ENCODE measurements at regions not wholly inside any gene's neighbourhood (a gene's known extent, or its start where the extent isn't known, plus 50 kb on each side); places are given as distances from the start of the nearest gene placed in this dataset.

DNA sequence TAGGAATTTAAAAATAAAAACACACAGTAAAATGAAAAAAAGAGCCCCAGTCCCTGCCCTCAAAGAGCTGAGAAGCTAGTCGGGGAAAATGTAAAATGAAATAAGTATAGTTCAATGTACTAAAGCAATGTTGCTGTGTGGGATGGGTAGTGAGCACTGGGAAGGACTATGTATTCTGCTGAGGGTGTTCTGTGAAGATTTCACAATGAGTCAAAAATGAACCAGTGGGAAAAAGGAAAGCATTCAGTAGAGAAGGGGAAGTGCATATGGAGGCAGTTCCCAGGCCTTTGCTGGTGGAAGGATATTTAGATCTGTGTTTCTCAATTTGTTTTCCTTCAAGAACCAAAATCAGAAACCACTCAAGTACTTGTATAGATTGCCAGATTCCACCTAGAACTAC is 1094.7 kb upstream of the KLHL29 start:
- no peak for TF ChIP-seq POLR2AphosphoS5 (IDR thresholded peaks at IDR 0.05; ENCODE audit: low read depth, low read length)
- TF ChIP-seq TAF1 (IDR thresholded peaks at IDR 0.05; ENCODE audit: borderline replicate concordance, insufficient read depth, low read length) = no peak
- TF ChIP-seq, protein P1, sequence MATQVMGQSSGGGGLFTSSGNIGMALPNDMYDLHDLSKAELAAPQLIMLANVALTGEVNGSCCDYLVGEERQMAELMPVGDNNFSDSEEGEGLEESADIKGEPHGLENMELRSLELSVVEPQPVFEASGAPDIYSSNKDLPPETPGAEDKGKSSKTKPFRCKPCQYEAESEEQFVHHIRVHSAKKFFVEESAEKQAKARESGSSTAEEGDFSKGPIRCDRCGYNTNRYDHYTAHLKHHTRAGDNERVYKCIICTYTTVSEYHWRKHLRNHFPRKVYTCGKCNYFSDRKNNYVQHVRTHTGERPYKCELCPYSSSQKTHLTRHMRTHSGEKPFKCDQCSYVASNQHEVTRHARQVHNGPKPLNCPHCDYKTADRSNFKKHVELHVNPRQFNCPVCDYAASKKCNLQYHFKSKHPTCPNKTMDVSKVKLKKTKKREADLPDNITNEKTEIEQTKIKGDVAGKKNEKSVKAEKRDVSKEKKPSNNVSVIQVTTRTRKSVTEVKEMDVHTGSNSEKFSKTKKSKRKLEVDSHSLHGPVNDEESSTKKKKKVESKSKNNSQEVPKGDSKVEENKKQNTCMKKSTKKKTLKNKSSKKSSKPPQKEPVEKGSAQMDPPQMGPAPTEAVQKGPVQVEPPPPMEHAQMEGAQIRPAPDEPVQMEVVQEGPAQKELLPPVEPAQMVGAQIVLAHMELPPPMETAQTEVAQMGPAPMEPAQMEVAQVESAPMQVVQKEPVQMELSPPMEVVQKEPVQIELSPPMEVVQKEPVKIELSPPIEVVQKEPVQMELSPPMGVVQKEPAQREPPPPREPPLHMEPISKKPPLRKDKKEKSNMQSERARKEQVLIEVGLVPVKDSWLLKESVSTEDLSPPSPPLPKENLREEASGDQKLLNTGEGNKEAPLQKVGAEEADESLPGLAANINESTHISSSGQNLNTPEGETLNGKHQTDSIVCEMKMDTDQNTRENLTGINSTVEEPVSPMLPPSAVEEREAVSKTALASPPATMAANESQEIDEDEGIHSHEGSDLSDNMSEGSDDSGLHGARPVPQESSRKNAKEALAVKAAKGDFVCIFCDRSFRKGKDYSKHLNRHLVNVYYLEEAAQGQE (IDR thresholded peaks at IDR 0.05; ENCODE audit: insufficient read depth in 1 of 2, low read depth in 2 of 2, low read length in 2 of 2) = no peak

DNA sequence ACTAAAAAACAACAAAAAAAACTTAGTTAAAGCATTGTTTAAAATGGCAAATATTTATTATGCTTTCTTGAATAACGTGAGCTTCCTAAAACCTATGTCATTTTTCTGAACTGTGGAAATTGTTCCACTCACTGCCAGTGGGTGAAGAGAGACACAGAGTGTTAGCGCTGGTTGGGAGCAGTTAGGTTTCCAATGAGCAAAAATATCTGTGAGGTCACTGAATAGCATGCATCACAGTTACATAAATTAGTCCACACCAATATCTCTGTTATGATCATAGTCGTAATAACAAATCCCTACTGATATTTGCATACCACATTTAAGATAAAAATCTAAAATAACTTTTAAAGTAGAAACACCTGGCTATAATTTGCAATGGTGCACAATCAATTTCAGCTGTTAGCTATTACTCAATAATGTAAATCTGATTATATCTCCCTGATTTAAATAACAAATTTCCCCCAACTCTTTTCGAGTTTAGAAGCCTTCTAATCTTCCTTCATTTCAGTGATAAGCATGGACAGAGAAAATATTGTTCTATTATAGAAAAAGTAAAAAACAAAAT is 1094.0 kb upstream of the KLHL29 start:
- TF ChIP-seq POLR2AphosphoS5 (IDR thresholded peaks at IDR 0.05; ENCODE audit: low read depth, low read length) (0 out of 2 replicates have a peak, but pooled peaks have one; percentile 26), TAF1 (IDR thresholded peaks at IDR 0.05; ENCODE audit: borderline replicate concordance, insufficient read depth, low read length) (no peak)

GRCh38 chr2:22301228-22301627 is 1083.8 kb upstream of the KLHL29 start:
- TF ChIP-seq FOXP2 (optimal IDR thresholded peaks at IDR 0.05; ENCODE audit: borderline replicate concordance, extremely low read depth, extremely low read length, insufficient read depth) = no peak
- no peak for TF ChIP-seq SIN3A (IDR thresholded peaks at IDR 0.05; ENCODE audit: borderline replicate concordance, insufficient read depth, low read length)
- TF ChIP-seq, protein P1 (IDR thresholded peaks at IDR 0.05; ENCODE audit: insufficient read depth in 1 of 2, low read depth in 2 of 2, low read length in 2 of 2) = no peak
- TF ChIP-seq TAF1 (IDR thresholded peaks at IDR 0.05; ENCODE audit: borderline replicate concordance, insufficient read depth, low read length) = no peak

GRCh38 chr2:22326250-22326649 is 1058.7 kb upstream of the KLHL29 start:
- TF ChIP-seq, protein P1 (IDR thresholded peaks at IDR 0.05; ENCODE audit: insufficient read depth in 1 of 2, low read depth in 2 of 2, low read length in 2 of 2) = no peak
- no peak for TF ChIP-seq TAF1 (IDR thresholded peaks at IDR 0.05; ENCODE audit: borderline replicate concordance, insufficient read depth, low read length)
- TF ChIP-seq POLR2AphosphoS5 (IDR thresholded peaks at IDR 0.05; ENCODE audit: low read depth, low read length) = no peak
- no peak for TF ChIP-seq FOXP2 (optimal IDR thresholded peaks at IDR 0.05; ENCODE audit: borderline replicate concordance, extremely low read depth, extremely low read length, insufficient read depth)
- TF ChIP-seq SIN3A (IDR thresholded peaks at IDR 0.05; ENCODE audit: borderline replicate concordance, insufficient read depth, low read length) = no peak

DNA sequence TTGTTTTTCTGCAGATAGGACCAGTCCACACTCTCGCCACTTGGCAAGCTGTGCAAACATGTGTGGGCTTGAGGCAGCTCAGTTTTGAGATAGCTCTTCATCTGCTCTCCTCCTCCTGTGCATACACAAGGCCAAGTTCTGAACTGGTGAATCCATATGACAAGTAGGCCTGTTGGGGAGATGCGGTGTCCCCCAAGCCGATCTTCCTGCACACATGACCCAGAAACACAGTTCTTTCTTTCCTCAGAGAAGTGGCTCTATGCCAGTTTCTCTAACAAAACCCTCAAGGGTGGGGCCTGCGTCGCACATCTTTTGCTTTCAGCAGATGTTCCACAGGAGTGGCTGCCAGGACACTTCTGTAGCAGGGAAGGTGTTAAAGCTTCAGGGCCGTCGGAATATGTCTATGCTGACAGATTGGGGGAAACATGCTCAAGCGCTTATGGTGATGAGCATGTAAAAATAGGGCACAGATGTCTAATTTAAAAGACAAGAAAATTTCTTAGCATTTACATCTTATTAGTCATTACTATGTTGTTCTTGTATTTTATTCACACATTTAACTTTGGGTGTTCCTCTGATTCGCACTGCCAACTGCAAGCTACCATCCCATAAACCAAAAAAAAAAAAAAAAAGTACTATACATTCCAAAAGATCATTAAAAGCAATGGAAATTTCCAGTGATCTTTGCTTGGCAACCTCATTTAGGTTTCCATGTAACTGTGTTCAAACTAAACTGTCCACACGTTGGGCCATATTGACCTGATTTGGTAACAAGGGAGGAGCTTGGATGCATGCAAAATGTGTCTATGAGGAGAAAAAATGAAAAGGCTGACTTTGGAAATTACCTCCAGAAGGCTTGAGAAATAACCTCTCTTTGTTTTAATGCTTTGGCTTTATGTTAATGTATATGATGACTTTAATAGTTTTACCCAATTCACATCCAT is 1055.5 kb upstream of the KLHL29 start:
- no peak for TF ChIP-seq TAF1 (IDR thresholded peaks at IDR 0.05; ENCODE audit: borderline replicate concordance, insufficient read depth, low read length)
- no peak for TF ChIP-seq POLR2AphosphoS5 (IDR thresholded peaks at IDR 0.05; ENCODE audit: low read depth, low read length)
- TF ChIP-seq, protein P1 (IDR thresholded peaks at IDR 0.05; ENCODE audit: insufficient read depth in 1 of 2, low read depth in 2 of 2, low read length in 2 of 2) = no peak
- TF ChIP-seq SIN3A (IDR thresholded peaks at IDR 0.05; ENCODE audit: borderline replicate concordance, insufficient read depth, low read length) = no peak
- TF ChIP-seq FOXP2 (optimal IDR thresholded peaks at IDR 0.05; ENCODE audit: borderline replicate concordance, extremely low read depth, extremely low read length, insufficient read depth) = no peak

All from PFSK-1 (cell line).